H1 (cell line): ENCODE measurements at regions not wholly inside any gene's neighbourhood (a gene's known extent, or its start where the extent isn't known, plus 50 kb on each side); places are given as distances from the start of the nearest gene placed in this dataset.

Experiments used
- CTCF ChIA-PET: fragments of 300-600 bp; sonication (Branson Sonifier 250); formaldehyde crosslinking; loops from one replicate; lab custom pipeline; 2021; ENCODE audit not compliant: partially characterized antibody; lab: Charles Lee
- POLR2A ChIA-PET: fragments of 300-600 bp; sonication (Branson Sonifier 250); formaldehyde crosslinking; loops from one replicate; lab custom pipeline; 2021; ENCODE audit warnings: inconsistent platforms; ENCODE audit not compliant: partially characterized antibody; lab: Charles Lee
- DNase-seq, 2 experiments: peaks; one replicate each; pipeline versions ENCODE4 v3.0.0 to v3.0.0-alpha.2; 2010 to 2022; ENCODE audit warnings: low spot score in 2 of 2, low read depth in 1 of 2, mixed read lengths in 1 of 2
- FAIRE-seq: peaks from 2 replicates; lab custom pipeline; 2011; peaks lifted over from hg19 to GRCh38; lab: Jason Lieb, UNC
- H2AFZ ChIP-seq: 2 replicates; pipeline ENCODE4 v1.8.1; 2012; ENCODE audit warnings: low read length, inconsistent platforms
- H2AK5ac ChIP-seq: 2 replicates; pipeline ENCODE4 v1.6.1; 2013; ENCODE audit warnings: low read depth, low read length
- H2BK120ac ChIP-seq: replicated peaks from 2 replicates; pipeline ENCODE3; 2013; ENCODE audit warnings: low read depth, low read length, inconsistent platforms
- H2BK12ac ChIP-seq: 2 replicates; pipeline ENCODE4 v1.6.1; 2013; ENCODE audit warnings: low read depth, low read length
- H2BK15ac ChIP-seq: 2 replicates; pipeline ENCODE4 v1.6.1; 2013; ENCODE audit warnings: low read length
- H2BK20ac ChIP-seq: 2 replicates; pipeline ENCODE4 v1.6.1; 2013; ENCODE audit warnings: low read length
- H2BK5ac ChIP-seq: 2 replicates; pipeline ENCODE4 v1.6.1; 2013; ENCODE audit warnings: low read depth, low read length
- H3K14ac ChIP-seq: 2 replicates; pipeline ENCODE4 v1.6.1; 2013; ENCODE audit warnings: inconsistent platforms; ENCODE audit not compliant: insufficient read length
- H3K18ac ChIP-seq: 2 replicates; pipeline ENCODE4 v1.6.1; 2013; ENCODE audit warnings: low read length; ENCODE audit errors: extremely low read depth
- H3K23ac ChIP-seq: 2 replicates; pipeline ENCODE4 v1.6.1; 2013; ENCODE audit warnings: inconsistent platforms; ENCODE audit not compliant: insufficient read length
- H3K23me2 ChIP-seq: 2 replicates; pipeline ENCODE4 v1.6.1; 2013; ENCODE audit warnings: low read depth, low read length
- H3K27ac ChIP-seq: 2 replicates; pipeline ENCODE4 v1.6.1; 2011; ENCODE audit warnings: low read depth, low read length, inconsistent platforms
- H3K27me3 ChIP-seq, 4 experiments: replicated peaks in 1 of 4; 1 replicate in 1 of 4; 2 replicates in 3 of 4; pipeline versions ENCODE4 v1.6.1 to v1.8.1; 2011 to 2013; ENCODE audit warnings: low read length in 3 of 4, mild to moderate bottlenecking in 3 of 4, inconsistent platforms in 2 of 4, mixed read lengths in 2 of 4, moderate library complexity in 1 of 4; ENCODE audit not compliant: control insufficient read depth in 3 of 4, insufficient read depth in 3 of 4; ENCODE audit errors: extremely low read depth in 1 of 4
- H3K36me3 ChIP-seq, 4 experiments: 2 replicates each; pipeline versions ENCODE4 v1.6.1 to v1.8.1; 2011 to 2013; ENCODE audit warnings: mild to moderate bottlenecking in 4 of 4, low read length in 3 of 4, moderate library complexity in 2 of 4, control low read depth in 1 of 4, inconsistent platforms in 1 of 4; ENCODE audit not compliant: insufficient read depth in 4 of 4, control insufficient read depth in 2 of 4
- H3K4ac ChIP-seq: replicated peaks from 2 replicates; pipeline ENCODE3; 2013; ENCODE audit warnings: low read length, low read depth, mixed read lengths, inconsistent platforms; ENCODE audit not compliant: insufficient read length
- H3K4me1 ChIP-seq, 4 experiments: replicated peaks in 1 of 4; 1 replicate in 1 of 4; 2 replicates in 3 of 4; pipeline versions ENCODE4 v1.6.1 to v1.8.1; 2011 to 2013; ENCODE audit warnings: low read length in 3 of 4, inconsistent platforms in 2 of 4, mixed read lengths in 1 of 4; ENCODE audit not compliant: insufficient read depth in 4 of 4, control insufficient read depth in 3 of 4
- H3K4me2 ChIP-seq, 2 experiments: 2 replicates each; pipeline versions ENCODE4 v1.6.1 to v1.8.1; 2011 to 2013; ENCODE audit warnings: low read depth in 2 of 2, low read length in 2 of 2, control low read depth in 1 of 2, inconsistent platforms in 1 of 2, mild to moderate bottlenecking in 1 of 2; ENCODE audit not compliant: insufficient read depth in 1 of 2
- H3K4me3 ChIP-seq, 4 experiments: fragments of 200-600, 300-600 bp in 1 of 4; sonication (generic), shearing (Covaris generic), sonication (Bioruptor Twin) in 1 of 4; 2 replicates each; pipeline versions ENCODE4 v1.5.1 to v1.8.1; 2011 to 2016; ENCODE audit warnings: low read length in 4 of 4, low read depth in 3 of 4, control low read depth in 2 of 4, inconsistent platforms in 2 of 4, mild to moderate bottlenecking in 2 of 4, mixed read lengths in 1 of 4, moderate library complexity in 1 of 4; ENCODE audit not compliant: insufficient read depth in 2 of 4; ENCODE audit errors: extremely low read depth in 1 of 4
- H3K56ac ChIP-seq: replicated peaks from 2 replicates; pipeline ENCODE3; 2013; ENCODE audit warnings: low read depth, mild to moderate bottlenecking, mixed read lengths, low read length, inconsistent platforms; ENCODE audit not compliant: insufficient read length
- H3K79me1 ChIP-seq: 2 replicates; pipeline ENCODE4 v1.6.1; 2013; ENCODE audit warnings: low read depth, low read length, control low read depth
- H3K79me2 ChIP-seq, 2 experiments: 2 replicates each; pipeline versions ENCODE4 v1.6.1 to v1.8.1; 2012 to 2013; ENCODE audit warnings: low read length in 2 of 2, mild to moderate bottlenecking in 2 of 2, inconsistent platforms in 1 of 2; ENCODE audit not compliant: insufficient read depth in 2 of 2, control insufficient read depth in 1 of 2
- H3K9ac ChIP-seq, 4 experiments: replicated peaks in 1 of 4; 1 replicate in 1 of 4; 2 replicates in 3 of 4; pipeline versions ENCODE4 v1.6.1 to v1.8.1; 2011 to 2013; ENCODE audit warnings: low read depth in 3 of 4, low read length in 3 of 4, control low read depth in 2 of 4, mild to moderate bottlenecking in 2 of 4, moderate library complexity in 2 of 4, inconsistent platforms in 1 of 4; ENCODE audit errors: extremely low read depth in 1 of 4
- H3K9me3 ChIP-seq, 2 experiments: 2 replicates each; pipeline versions ENCODE4 v1.6.1 to v1.8.1; 2012 to 2013; ENCODE audit warnings: mild to moderate bottlenecking in 2 of 2, moderate library complexity in 2 of 2, control low read depth in 1 of 2, inconsistent platforms in 1 of 2, low read depth in 1 of 2, low read length in 1 of 2, mixed read lengths in 1 of 2; ENCODE audit not compliant: insufficient read depth in 2 of 2
- H4K20me1 ChIP-seq, 2 experiments: replicated peaks in 1 of 2; 2 replicates each; pipeline versions ENCODE3 to v1.8.1; 2011 to 2013; ENCODE audit warnings: inconsistent platforms in 2 of 2, low read length in 2 of 2, mild to moderate bottlenecking in 1 of 2; ENCODE audit not compliant: insufficient read depth in 2 of 2, control insufficient read depth in 1 of 2
- H4K5ac ChIP-seq: 2 replicates; pipeline ENCODE4 v1.6.1; 2013; ENCODE audit warnings: low read length, low read depth, mixed read lengths, inconsistent platforms; ENCODE audit not compliant: insufficient read length
- H4K8ac ChIP-seq: 2 replicates; pipeline ENCODE4 v1.8.0; 2013; ENCODE audit warnings: mild to moderate bottlenecking, moderate library complexity, low read length, inconsistent platforms; ENCODE audit not compliant: insufficient read depth; ENCODE audit errors: extremely low read depth
- H4K91ac ChIP-seq: replicated peaks from 2 replicates; pipeline ENCODE3; 2013; ENCODE audit warnings: low read length, mixed read lengths, inconsistent platforms; ENCODE audit not compliant: insufficient read length
- GTF2F1 ChIP-seq: IDR thresholded peaks from 2 replicates; pipeline ENCODE4 v1.6.1; 2012; ENCODE audit warnings: low read depth, low read length, improper control_type of control experiment, borderline replicate concordance
- RAD21 ChIP-seq, 2 experiments: IDR thresholded peaks in 1 of 2; conservative IDR thresholded peaks in 1 of 2; 2 replicates each; pipeline ENCODE4 v1.6.1; 2011; ENCODE audit warnings: low read depth in 2 of 2, low read length in 2 of 2, improper control_type of control experiment in 1 of 2, inconsistent platforms in 1 of 2, mild to moderate bottlenecking in 1 of 2, moderate library complexity in 1 of 2
- SAP30 ChIP-seq: fragments of 300-600 bp; sonication (generic); IDR thresholded peaks from 2 replicates; pipeline ENCODE4 v1.7.1; 2012; ENCODE audit warnings: low read length, moderate library complexity, mild to moderate bottlenecking, inconsistent platforms; ENCODE audit not compliant: insufficient read depth, insufficient replicate concordance
- WGBS, 2 experiments: shearing (Covaris generic) in 1 of 2; methylation state at CpG; one replicate each; pipeline versions ENCODE4 v1.1.6 to v1.1.7; 2013 to 2015; ENCODE audit warnings: low lambda C conversion rate in 2 of 2, mixed read lengths in 2 of 2, inconsistent platforms in 1 of 2, low coverage in 1 of 2, missing lambda C conversion rate in 1 of 2; ENCODE audit not compliant: insufficient replicate concordance in 2 of 2, insufficient coverage in 1 of 2, insufficient read length in 1 of 2; ENCODE audit errors: extremely low coverage in 1 of 2, missing lambda C conversion rate in 1 of 2; 5-methylcytosine and 5-hydroxymethylcytosine counted together
- TF ChIP-seq, protein P1 (sequence below), 3 experiments: IDR thresholded peaks; 1 replicate in 2 of 3; 2 replicates in 1 of 3; pipeline versions ENCODE4 v1.5.1 to v1.6.1; 2011; ENCODE audit warnings: low read length in 3 of 3, mild to moderate bottlenecking in 3 of 3, inconsistent platforms in 2 of 3, low read depth in 1 of 3, moderate library complexity in 1 of 3; ENCODE audit not compliant: insufficient read depth in 1 of 3; ENCODE audit errors: control extremely low read depth in 1 of 3

GRCh38 chr2:53473236-53473635 is 294.4 kb upstream of the CHAC2 start:
- no peak overlapping the region for H2BK120ac ChIP-seq
- H3K79me2 ChIP-seq, result no peaks in the 10 kb centered on the region
- H2AK5ac ChIP-seq, result no peak overlapping the region
- H2BK20ac ChIP-seq, result no peak overlapping the region
- no peaks in the 10 kb centered on the region for H3K9me3 ChIP-seq
- H3K18ac ChIP-seq, result peak overlapping the region; percentile 79; the same call in 1 of the 2 replicates
- H3K27ac ChIP-seq, result no peak overlapping the region
- H3K56ac ChIP-seq, result no peak overlapping the region
- no peaks in the 10 kb centered on the region for H3K79me1 ChIP-seq
- H4K20me1 ChIP-seq, result no peaks in the 10 kb centered on the region
- ChIA-PET POLR2A (interaction anchor here (1.1 kb wide), 1 partner anchor 171 kb away, joined by 3 read pairs; no protein-coding TSS in a partner anchor), CTCF (interaction anchor here (0.6 to 2.2 kb wide), 4 partner anchors 9 to 214 kb away, joined by 3 to 12 read pairs (median 4); no protein-coding TSS in a partner anchor)
- FAIRE-seq, result no peak
- DNase-seq, result no peak
- H3K4me2 ChIP-seq, result no peak overlapping the region
- no peaks in the 10 kb centered on the region for H3K4me1 ChIP-seq
- H3K27me3 ChIP-seq, result no peaks in the 10 kb centered on the region
- no peak overlapping the region for H2AFZ ChIP-seq
- 0 out of 7 replicates have a peak overlapping the region, but pooled peaks of 1 of the 4 experiments have one; percentile 1 for H3K9ac ChIP-seq
- no peak overlapping the region for H3K4ac ChIP-seq
- no peak overlapping the region for H4K5ac ChIP-seq
- no peak overlapping the region for H3K14ac ChIP-seq
- no peak overlapping the region for H2BK5ac ChIP-seq
- H3K23ac ChIP-seq, result no peak overlapping the region
- H3K4me3 ChIP-seq, result no peak overlapping the region
- no peak overlapping the region for H4K91ac ChIP-seq
- TF ChIP-seq GTF2F1 (no peak), RAD21 (IDR thresholded peaks at IDR 0.05 in 1 of 2, conservative IDR thresholded peaks at IDR 0.05 in 1 of 2; ENCODE audit: low read depth in 2 of 2, low read length in 2 of 2) (peak; percentile 76 to 87), SAP30 (no peak)
- TF ChIP-seq, protein P1, sequence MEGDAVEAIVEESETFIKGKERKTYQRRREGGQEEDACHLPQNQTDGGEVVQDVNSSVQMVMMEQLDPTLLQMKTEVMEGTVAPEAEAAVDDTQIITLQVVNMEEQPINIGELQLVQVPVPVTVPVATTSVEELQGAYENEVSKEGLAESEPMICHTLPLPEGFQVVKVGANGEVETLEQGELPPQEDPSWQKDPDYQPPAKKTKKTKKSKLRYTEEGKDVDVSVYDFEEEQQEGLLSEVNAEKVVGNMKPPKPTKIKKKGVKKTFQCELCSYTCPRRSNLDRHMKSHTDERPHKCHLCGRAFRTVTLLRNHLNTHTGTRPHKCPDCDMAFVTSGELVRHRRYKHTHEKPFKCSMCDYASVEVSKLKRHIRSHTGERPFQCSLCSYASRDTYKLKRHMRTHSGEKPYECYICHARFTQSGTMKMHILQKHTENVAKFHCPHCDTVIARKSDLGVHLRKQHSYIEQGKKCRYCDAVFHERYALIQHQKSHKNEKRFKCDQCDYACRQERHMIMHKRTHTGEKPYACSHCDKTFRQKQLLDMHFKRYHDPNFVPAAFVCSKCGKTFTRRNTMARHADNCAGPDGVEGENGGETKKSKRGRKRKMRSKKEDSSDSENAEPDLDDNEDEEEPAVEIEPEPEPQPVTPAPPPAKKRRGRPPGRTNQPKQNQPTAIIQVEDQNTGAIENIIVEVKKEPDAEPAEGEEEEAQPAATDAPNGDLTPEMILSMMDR (IDR thresholded peaks at IDR 0.05; ENCODE audit: control extremely low read depth in 1 of 3, insufficient read depth in 1 of 3, low read depth in 1 of 3, low read length in 3 of 3), result peak; percentile 51 to 61 (median 61)
- H3K23me2 ChIP-seq, result no peaks in the 10 kb centered on the region
- H3K36me3 ChIP-seq, result peaks cover 0 to 2% (median 0%) of the 10 kb centered on the region in 4 experiments; a peak in 1 of 8 replicates
- no peak overlapping the region for H4K8ac ChIP-seq
- H2BK15ac ChIP-seq, result peak overlapping the region; percentile 16; the same call in 1 of the 2 replicates
- H2BK12ac ChIP-seq, result no peak overlapping the region
- 88% methylated on average over 4 of the region's 4 CpGs; no CpG with 5 or more reads in 1 of the 2 experiments for WGBS, 2 experiments
